Right lobe of liver (tissue), 4 donors: ENCODE measurements at regions not wholly inside any gene's neighbourhood (a gene's known extent, or its start where the extent isn't known, plus 50 kb on each side); places are given as distances from the start of the nearest gene placed in this dataset.
"Not testable (repeated sequence)": the region's sequence is repeated elsewhere in the genome, so short reads cannot be mapped to it uniquely, and the experiment has no call there.

Source experiments
- POLR2A ChIP-seq: fragments of 450-650 bp; IDR thresholded peaks from one replicate; pipeline ENCODE4 v1.6.1; 2017; ENCODE audit warnings: antibody characterized with exemption, mild to moderate bottlenecking
- TF ChIP-seq, protein P1 (sequence below), 4 donors: fragments of 200-600 bp in 3 of 4; fragments of 450-650 bp in 1 of 4; IDR thresholded peaks; one replicate each; pipeline versions ENCODE4 v1.5.1 to v1.8.0; 2016 to 2022; ENCODE audit warnings: antibody characterized with exemption in 4 of 4, mild to moderate bottlenecking in 2 of 4
- donor health status: DM: no; HTN: no; CAD: no.
- donor health status: DM: no; HTN: no; CAD: no.
- donor health status: DM: no; HTN: yes; CAD: no.

DNA sequence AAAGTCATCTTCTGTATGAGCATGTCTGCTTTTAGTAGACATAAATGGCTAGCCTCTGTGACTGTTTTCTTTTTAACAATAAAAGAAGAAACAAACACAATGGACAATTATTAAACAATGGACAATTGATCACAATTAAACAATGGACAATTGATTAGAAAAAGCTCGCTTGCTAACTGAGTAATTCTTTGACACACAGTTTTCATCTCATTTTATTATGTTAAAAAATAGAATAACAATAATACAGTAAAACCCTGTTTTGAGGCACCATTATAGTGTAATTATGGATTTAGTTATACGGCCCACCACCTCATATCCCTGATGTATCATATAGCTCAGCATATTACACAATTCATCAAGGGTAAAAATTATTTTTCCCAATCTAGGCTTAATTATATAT is 989.0 kb downstream of the LTN1 start:
- TF ChIP-seq, protein P1, sequence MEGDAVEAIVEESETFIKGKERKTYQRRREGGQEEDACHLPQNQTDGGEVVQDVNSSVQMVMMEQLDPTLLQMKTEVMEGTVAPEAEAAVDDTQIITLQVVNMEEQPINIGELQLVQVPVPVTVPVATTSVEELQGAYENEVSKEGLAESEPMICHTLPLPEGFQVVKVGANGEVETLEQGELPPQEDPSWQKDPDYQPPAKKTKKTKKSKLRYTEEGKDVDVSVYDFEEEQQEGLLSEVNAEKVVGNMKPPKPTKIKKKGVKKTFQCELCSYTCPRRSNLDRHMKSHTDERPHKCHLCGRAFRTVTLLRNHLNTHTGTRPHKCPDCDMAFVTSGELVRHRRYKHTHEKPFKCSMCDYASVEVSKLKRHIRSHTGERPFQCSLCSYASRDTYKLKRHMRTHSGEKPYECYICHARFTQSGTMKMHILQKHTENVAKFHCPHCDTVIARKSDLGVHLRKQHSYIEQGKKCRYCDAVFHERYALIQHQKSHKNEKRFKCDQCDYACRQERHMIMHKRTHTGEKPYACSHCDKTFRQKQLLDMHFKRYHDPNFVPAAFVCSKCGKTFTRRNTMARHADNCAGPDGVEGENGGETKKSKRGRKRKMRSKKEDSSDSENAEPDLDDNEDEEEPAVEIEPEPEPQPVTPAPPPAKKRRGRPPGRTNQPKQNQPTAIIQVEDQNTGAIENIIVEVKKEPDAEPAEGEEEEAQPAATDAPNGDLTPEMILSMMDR (IDR thresholded peaks at IDR 0.05): not testable (repeated sequence)
- TF ChIP-seq POLR2A: not testable (repeated sequence)
